ENCODE measurements at regions not wholly inside any gene's neighbourhood (a gene's known extent, or its start where the extent isn't known, plus 50 kb on each side); places are given as distances from the start of the nearest gene placed in this dataset.

DNA sequence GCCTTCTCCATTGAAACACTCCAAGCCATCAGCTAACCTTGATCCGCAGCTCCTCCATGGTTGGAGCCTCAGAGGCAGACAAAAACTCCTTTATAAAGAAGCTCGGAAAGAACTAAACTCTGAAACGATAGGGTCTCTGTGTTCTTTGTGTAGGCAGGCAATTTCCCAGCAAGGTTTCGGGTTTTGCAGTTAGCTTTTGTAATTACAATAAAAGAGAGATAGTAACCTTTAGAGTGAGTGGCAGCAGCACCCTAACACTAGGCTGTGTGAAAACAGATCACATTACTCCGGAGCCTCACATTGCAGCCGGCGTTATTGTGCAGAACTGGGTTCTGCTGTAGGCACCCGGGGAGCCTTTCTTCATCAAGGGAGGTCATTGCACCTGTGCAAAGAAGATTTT, 115.8 kb upstream of the MAP3K1 start:
- no peak for TF ChIP-seq EZH2phosphoT487 (IDR thresholded peaks at IDR 0.05; ENCODE audit: insufficient read depth, low read depth)
- no peak for TF ChIP-seq EZH2 (IDR thresholded peaks at IDR 0.05; ENCODE audit: insufficient read depth, poor library complexity, severe bottlenecking)

Measured in GM23248 (cell line).